ENCODE measurements at regions not wholly inside any gene's neighbourhood (a gene's known extent, or its start where the extent isn't known, plus 50 kb on each side); places are given as distances from the start of the nearest gene placed in this dataset.
A peak's percentile ranks its signal among the peaks of the same experiment; 100 is the strongest.

- no peak for TF ChIP-seq CTCF (conservative IDR thresholded peaks at IDR 0.05; ENCODE audit: low read depth, low read length)
- no peak overlapping the region for H3K4me3 ChIP-seq (ENCODE audit: low read length)
- no peak for DNase-seq (ENCODE audit: low read depth)
Observed at GRCh38 chr11:28582506-28582905, 474.3 kb downstream of the METTL15 start.

DNA sequence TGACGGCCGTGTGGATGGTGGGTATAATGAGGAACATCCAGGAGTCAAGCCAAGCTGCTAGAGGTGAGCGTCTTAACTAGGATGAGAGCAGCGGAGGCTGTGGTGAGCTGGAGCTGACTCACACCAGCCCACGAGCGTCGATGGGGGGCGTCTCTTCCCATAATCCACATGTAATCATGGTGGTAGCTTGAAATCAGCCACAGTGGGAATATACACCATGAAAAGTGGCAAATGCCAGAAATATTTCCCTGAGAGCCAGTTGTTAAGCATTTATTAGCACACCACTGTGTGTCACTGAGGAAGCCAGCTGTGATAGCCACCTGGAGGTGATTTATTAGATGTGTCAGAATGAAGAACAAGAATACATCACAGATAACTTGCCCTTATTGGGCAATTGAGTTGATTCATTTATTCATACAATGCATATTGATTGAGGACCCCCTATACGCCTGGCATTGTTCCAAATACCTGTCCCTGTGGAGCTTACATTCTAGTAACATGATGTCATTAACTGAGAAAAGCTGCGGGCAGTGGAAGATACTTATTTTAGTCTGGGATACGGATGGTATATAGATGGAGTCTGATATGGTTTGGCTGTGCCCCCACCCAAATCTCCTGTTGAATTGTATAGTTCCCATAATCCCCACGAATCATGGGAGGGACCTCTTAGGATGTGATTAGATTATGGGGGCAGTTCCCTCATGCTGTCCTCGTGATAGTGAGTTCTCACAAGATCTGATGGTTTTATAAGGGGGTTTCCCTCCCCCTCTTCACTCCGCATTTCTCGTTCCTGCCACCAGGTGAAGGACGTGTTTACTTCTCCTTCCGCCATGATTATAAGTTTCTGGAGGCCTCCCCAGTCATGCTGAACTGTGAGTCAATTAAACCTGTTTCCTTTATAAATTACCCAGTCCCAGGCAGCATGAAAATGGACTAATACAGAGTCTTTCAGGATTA lies 473.4 kb downstream of the METTL15 start:
- peak; percentile 17 for TF ChIP-seq CTCF (conservative IDR thresholded peaks at IDR 0.05; ENCODE audit: low read depth, low read length)
- H3K4me3 ChIP-seq (ENCODE audit: low read length) = no peak overlapping the region
- DNase-seq (ENCODE audit: low read depth) = peak; percentile 39

DNA sequence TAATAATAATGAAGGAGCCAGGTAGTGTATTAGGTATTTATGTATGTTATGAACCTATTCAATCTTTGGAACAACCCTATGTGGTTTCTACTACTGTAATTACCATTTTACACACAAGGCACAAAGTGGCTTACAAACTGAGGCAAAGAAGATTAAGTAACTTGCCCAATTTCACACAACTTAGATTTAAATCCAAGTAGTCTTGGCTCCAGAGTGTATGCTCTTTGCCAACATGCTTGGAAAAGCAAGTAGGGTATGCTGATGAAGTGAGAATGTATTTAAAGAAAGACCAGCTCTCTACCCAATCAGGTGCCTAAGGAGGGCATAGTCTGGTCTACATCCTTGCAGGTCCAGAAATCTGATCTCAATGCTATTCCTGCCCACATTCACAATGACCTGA lies 463.2 kb downstream of the METTL15 start:
- no peak for DNase-seq (ENCODE audit: low read depth)
- no peak overlapping the region for H3K4me3 ChIP-seq (ENCODE audit: low read length)
- no peak for TF ChIP-seq CTCF (conservative IDR thresholded peaks at IDR 0.05; ENCODE audit: low read depth, low read length)

DNA sequence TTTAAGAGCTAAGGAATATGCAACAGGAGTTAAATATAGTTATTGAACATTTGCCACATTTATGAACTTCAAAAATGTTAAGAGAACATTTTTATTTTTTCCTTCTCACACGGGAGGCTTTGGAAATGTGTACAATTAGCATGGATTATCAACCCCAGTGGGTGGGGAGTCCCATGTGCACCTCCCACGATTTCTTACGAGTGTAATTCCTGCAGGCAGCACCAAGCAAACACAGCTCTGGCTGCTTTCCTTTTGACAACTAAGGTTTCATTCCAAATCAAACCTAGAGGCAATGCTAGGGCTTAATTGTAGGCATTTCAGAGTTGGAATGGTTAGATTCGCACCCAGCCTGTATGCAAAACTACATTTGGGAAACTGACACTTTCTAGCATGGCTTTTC lies 460.9 kb downstream of the METTL15 start:
- no peak for TF ChIP-seq CTCF (conservative IDR thresholded peaks at IDR 0.05; ENCODE audit: low read depth, low read length)
- H3K4me3 ChIP-seq (ENCODE audit: low read length) = no peak overlapping the region
- no peak for DNase-seq (ENCODE audit: low read depth)

GRCh38 chr11:28566339-28567089 lies 458.3 kb downstream of the METTL15 start:
- peak; percentile 98 for DNase-seq (ENCODE audit: low read depth)
- no peak for TF ChIP-seq CTCF (conservative IDR thresholded peaks at IDR 0.05; ENCODE audit: low read depth, low read length)
- peak overlapping the region; percentile 19 for H3K4me3 ChIP-seq (ENCODE audit: low read length)

- no peak for TF ChIP-seq CTCF (conservative IDR thresholded peaks at IDR 0.05; ENCODE audit: low read depth, low read length)
- no peak overlapping the region for H3K4me3 ChIP-seq (ENCODE audit: low read length)
- no peak for DNase-seq (ENCODE audit: low read depth)
Observed at GRCh38 chr11:28559492-28559891, 451.3 kb downstream of the METTL15 start.
